NB4 (cell line): ENCODE measurements at regions not wholly inside any gene's neighbourhood (a gene's known extent, or its start where the extent isn't known, plus 50 kb on each side); places are given as distances from the start of the nearest gene placed in this dataset.

ENCODE experiments used
- MAX ChIP-seq: IDR thresholded peaks from 2 replicates; pipeline ENCODE4 v1.6.1; 2011; ENCODE audit warnings: low read depth, low read length
- POLR2A ChIP-seq: IDR thresholded peaks from 2 replicates; pipeline ENCODE4 v1.6.1; 2011; ENCODE audit warnings: mild to moderate bottlenecking; ENCODE audit not compliant: insufficient read length; ENCODE audit errors: extremely low read depth
- TF ChIP-seq, protein P1 (sequence below): IDR thresholded peaks from one replicate; pipeline ENCODE4 v1.5.1; 2012; ENCODE audit warnings: low read depth, low read length

DNA sequence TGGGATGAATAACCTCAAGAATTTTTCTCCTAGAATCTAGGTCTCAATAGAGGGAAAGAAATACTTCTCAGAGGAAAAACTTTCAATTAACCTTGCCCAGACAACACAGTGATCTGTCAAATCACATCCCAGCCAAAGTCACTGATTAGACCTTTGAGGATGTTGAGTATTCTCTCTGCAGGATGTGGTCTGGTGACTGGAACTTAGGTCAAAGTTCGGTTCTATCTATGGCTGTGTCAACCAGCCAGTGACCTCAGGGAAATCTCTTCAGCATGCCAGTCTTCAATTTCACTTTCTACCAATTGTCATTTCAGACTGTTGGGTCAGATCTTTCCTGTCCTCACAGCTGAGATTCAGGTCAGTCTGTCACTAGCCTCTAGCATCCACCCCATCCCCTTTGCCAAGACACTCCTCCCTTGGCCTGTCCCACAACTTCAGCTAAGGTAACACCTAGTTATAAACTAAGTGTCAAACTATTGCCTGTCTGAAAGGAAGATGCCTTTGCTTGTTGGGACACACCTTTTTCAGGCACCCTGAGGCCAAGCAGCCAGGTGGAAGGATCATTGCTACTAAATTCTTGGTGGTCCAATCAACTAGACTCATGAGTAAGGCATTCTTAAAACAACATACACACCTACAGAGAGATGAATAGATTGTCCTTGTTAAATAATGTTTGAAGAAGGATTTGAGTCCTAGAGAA, 156.3 kb upstream of the FST start:
- TF ChIP-seq, protein P1, sequence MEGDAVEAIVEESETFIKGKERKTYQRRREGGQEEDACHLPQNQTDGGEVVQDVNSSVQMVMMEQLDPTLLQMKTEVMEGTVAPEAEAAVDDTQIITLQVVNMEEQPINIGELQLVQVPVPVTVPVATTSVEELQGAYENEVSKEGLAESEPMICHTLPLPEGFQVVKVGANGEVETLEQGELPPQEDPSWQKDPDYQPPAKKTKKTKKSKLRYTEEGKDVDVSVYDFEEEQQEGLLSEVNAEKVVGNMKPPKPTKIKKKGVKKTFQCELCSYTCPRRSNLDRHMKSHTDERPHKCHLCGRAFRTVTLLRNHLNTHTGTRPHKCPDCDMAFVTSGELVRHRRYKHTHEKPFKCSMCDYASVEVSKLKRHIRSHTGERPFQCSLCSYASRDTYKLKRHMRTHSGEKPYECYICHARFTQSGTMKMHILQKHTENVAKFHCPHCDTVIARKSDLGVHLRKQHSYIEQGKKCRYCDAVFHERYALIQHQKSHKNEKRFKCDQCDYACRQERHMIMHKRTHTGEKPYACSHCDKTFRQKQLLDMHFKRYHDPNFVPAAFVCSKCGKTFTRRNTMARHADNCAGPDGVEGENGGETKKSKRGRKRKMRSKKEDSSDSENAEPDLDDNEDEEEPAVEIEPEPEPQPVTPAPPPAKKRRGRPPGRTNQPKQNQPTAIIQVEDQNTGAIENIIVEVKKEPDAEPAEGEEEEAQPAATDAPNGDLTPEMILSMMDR: no peak
- TF ChIP-seq POLR2A: no peak
- TF ChIP-seq MAX: no peak
